ENCODE measurements at regions not wholly inside any gene's neighbourhood (a gene's known extent, or its start where the extent isn't known, plus 50 kb on each side); places are given as distances from the start of the nearest gene placed in this dataset.

DNA sequence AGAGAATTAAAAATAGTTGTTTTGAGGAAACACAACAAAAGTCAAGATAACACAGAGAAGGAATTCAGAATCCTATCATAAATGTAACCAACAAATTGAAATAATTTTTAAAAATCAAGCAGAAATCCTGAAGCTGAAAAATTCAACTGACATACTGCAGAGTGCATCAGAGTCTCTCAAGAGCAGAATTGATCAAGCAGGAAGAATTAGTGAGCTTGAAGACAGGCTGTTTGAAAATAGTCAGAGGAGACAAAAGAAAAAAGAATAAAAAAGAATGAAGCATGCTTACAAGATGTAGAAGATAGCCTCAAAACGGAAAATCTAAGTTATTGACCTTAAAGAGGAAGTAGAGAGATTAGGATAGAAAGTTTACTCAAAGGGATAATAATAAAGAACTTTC lies 65.8 kb upstream of the PPP2R5C start:
- no peak for DNase-seq (ENCODE audit: low read depth in 1 of 2, low spot score in 1 of 2)
- no peak overlapping the region for H3K4me3 ChIP-seq (replicated peaks; ENCODE audit: insufficient read depth, low read length)
- no peak for TF ChIP-seq POLR2AphosphoS5 (IDR thresholded peaks at IDR 0.05; ENCODE audit: low read depth)
- no peak overlapping the region for H3K27ac ChIP-seq (replicated peaks)
- no peaks in the 10 kb centered on the region for H3K27me3 ChIP-seq (ENCODE audit: insufficient read depth, poor library complexity, severe bottlenecking)

DNA sequence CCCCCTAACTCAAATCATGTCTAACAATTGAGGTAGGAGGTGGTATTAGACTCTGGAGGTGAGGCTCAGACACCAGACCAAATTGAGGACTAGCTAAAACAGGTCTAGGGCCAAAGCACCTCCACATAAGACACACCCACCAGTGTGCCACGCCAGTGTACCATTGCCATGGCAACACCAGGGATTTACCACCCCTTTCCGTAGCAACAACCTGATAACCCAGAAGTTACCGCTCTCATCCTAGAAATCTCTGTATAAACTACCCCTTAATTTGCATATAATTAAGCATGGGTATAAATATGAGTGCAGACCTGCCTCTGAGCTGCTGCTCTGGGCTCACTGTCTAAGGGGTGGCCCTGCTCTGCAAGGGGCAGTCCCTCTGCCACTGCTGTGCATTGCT lies 57.4 kb upstream of the PPP2R5C start:
- Histone ChIP-seq H3K27ac (replicated peaks) (no peak overlapping the region), H3K27me3 (ENCODE audit: insufficient read depth, poor library complexity, severe bottlenecking) (peaks cover 5% of the 10 kb centered on the region), H3K4me3 (replicated peaks; ENCODE audit: insufficient read depth, low read length) (no peak overlapping the region)
- DNase-seq (ENCODE audit: low read depth in 1 of 2, low spot score in 1 of 2): no peak
- TF ChIP-seq REST (IDR thresholded peaks at IDR 0.05; ENCODE audit: insufficient replicate concordance, low read depth) (no peak), POLR2AphosphoS5 (IDR thresholded peaks at IDR 0.05; ENCODE audit: low read depth) (no peak), GABPA (IDR thresholded peaks at IDR 0.05; ENCODE audit: low read depth) (no peak)

- Histone ChIP-seq H3K4me3 (replicated peaks; ENCODE audit: insufficient read depth, low read length) (no peak overlapping the region), H3K27me3 (ENCODE audit: insufficient read depth, poor library complexity, severe bottlenecking) (peaks cover 5% of the 10 kb centered on the region), H3K27ac (replicated peaks) (no peak overlapping the region)
- DNase-seq (ENCODE audit: low read depth in 1 of 2, low spot score in 1 of 2): no peak
- no peak for TF ChIP-seq REST (IDR thresholded peaks at IDR 0.05; ENCODE audit: insufficient replicate concordance, low read depth)
- no peak for TF ChIP-seq SPI1 (IDR thresholded peaks at IDR 0.05; ENCODE audit: borderline replicate concordance, low read depth)
- TF ChIP-seq POLR2AphosphoS5 (IDR thresholded peaks at IDR 0.05; ENCODE audit: low read depth): no peak
- no peak for TF ChIP-seq GABPA (IDR thresholded peaks at IDR 0.05; ENCODE audit: low read depth)
- TF ChIP-seq, protein P1, sequence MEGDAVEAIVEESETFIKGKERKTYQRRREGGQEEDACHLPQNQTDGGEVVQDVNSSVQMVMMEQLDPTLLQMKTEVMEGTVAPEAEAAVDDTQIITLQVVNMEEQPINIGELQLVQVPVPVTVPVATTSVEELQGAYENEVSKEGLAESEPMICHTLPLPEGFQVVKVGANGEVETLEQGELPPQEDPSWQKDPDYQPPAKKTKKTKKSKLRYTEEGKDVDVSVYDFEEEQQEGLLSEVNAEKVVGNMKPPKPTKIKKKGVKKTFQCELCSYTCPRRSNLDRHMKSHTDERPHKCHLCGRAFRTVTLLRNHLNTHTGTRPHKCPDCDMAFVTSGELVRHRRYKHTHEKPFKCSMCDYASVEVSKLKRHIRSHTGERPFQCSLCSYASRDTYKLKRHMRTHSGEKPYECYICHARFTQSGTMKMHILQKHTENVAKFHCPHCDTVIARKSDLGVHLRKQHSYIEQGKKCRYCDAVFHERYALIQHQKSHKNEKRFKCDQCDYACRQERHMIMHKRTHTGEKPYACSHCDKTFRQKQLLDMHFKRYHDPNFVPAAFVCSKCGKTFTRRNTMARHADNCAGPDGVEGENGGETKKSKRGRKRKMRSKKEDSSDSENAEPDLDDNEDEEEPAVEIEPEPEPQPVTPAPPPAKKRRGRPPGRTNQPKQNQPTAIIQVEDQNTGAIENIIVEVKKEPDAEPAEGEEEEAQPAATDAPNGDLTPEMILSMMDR (IDR thresholded peaks at IDR 0.05; ENCODE audit: insufficient read depth, low read length): no peak
Observed at GRCh38 chr14:101705733-101706508, 55.6 kb upstream of the PPP2R5C start.

DNA sequence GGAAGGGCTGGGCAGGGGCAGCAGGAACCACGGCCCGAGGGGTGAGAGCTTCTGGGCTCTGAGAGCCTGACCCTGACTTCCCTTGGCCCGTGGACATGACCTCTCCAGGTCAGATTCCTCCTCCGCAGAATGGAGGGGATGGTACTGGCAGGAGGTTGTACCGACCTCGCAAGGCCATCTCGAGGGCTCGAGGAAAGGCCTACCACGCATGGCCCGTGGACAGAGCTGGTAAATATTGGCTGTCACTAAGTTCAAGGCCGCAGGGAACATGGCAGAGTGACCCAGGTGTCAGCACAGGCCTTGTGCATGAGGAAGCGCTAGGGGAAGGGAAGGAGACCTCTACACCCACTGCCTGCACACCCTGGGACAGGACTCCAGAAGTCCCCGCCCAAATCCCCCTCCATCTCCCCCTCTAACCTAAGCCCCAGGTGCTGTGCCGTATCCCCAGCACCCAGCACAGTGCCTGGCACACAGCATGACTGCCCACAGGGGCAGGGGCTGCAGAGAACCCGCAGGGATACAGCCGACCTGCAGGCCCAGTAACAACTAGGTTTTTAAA lies 54.9 kb upstream of the PPP2R5C start:
- peaks cover 5% of the 10 kb centered on the region for H3K27me3 ChIP-seq (ENCODE audit: insufficient read depth, poor library complexity, severe bottlenecking)
- TF ChIP-seq POLR2AphosphoS5 (IDR thresholded peaks at IDR 0.05; ENCODE audit: low read depth) (no peak), SPI1 (IDR thresholded peaks at IDR 0.05; ENCODE audit: borderline replicate concordance, low read depth) (no peak)
- TF ChIP-seq, protein P1 (IDR thresholded peaks at IDR 0.05; ENCODE audit: insufficient read depth, low read length): no peak
- DNase-seq (ENCODE audit: low read depth in 1 of 2, low spot score in 1 of 2): no peak
- H3K4me3 ChIP-seq (replicated peaks; ENCODE audit: insufficient read depth, low read length): no peak overlapping the region
- H3K27ac ChIP-seq (replicated peaks): no peak overlapping the region

Data from HL-60 (cell line).